Transverse colon (tissue), 4 donors: ENCODE measurements at regions not wholly inside any gene's neighbourhood (a gene's known extent, or its start where the extent isn't known, plus 50 kb on each side); places are given as distances from the start of the nearest gene placed in this dataset.

ENCODE experiments used
- DNase-seq: peaks from one replicate; pipeline ENCODE4 v3.0.0-alpha.2; 2019
- H3K27ac ChIP-seq, 4 donors: fragments of 200-600 bp; sonication (generic); 2 replicates each; pipeline ENCODE4 v1.5.1; 2016 to 2018; ENCODE audit warnings: inconsistent platforms in 4 of 4
- H3K27me3 ChIP-seq: fragments of 200-600 bp; sonication (generic); 2 replicates; pipeline ENCODE4 v1.5.1; 2017; ENCODE audit warnings: inconsistent platforms
- H3K36me3 ChIP-seq, 4 donors: fragments of 200-600 bp; sonication (generic); 2 replicates each; pipeline ENCODE4 v1.5.1; 2017 to 2019; ENCODE audit warnings: inconsistent platforms in 4 of 4
- H3K4me1 ChIP-seq, 4 donors: fragments of 200-600 bp; sonication (generic); 2 replicates each; pipeline ENCODE4 v1.5.1; 2017 to 2020; ENCODE audit warnings: inconsistent platforms in 4 of 4
- H3K4me3 ChIP-seq, 4 donors: fragments of 200-600 bp; sonication (generic); 1 replicate in 1 of 4; 2 replicates in 3 of 4; pipeline versions ENCODE4 v1.5.1 to v1.6.1; 2017 to 2019; ENCODE audit warnings: inconsistent platforms in 4 of 4
- H3K9me3 ChIP-seq, 2 donors: fragments of 200-600 bp; sonication (generic); 2 replicates each; pipeline ENCODE4 v1.5.1; 2017 to 2019; ENCODE audit warnings: inconsistent platforms in 2 of 2
- CTCF ChIP-seq, 5 experiments: fragments of 200-600 bp in 3 of 5; fragments of 450-650 bp in 2 of 5; sonication (generic) in 3 of 5; IDR thresholded peaks; 1 replicate in 2 of 5; 2 replicates in 3 of 5; pipeline ENCODE4 v1.5.1; 2016 to 2017; ENCODE audit warnings: antibody characterized with exemption in 5 of 5, inconsistent platforms in 3 of 5, mild to moderate bottlenecking in 2 of 5, moderate library complexity in 1 of 5
- EP300 ChIP-seq: sonication (generic); formaldehyde crosslinking; IDR thresholded peaks from one replicate; pipeline ENCODE4 v1.6.1; 2017; ENCODE audit warnings: antibody characterized with exemption, low read depth
- POLR2A ChIP-seq: fragments of 450-650 bp; IDR thresholded peaks from one replicate; pipeline ENCODE4 v1.6.1; 2016; ENCODE audit warnings: antibody characterized with exemption, mild to moderate bottlenecking, moderate library complexity
- POLR2AphosphoS5 ChIP-seq, 3 donors: sonication (generic); formaldehyde crosslinking; IDR thresholded peaks; one replicate each; pipeline ENCODE4 v1.6.1; 2016; ENCODE audit warnings: antibody characterized with exemption in 3 of 3
- WGBS, 2 donors: methylation state at CpG; one replicate each; pipeline ENCODE4 v1.1.5; 2018; ENCODE audit warnings: low coverage in 1 of 2; 5-methylcytosine and 5-hydroxymethylcytosine counted together
- in situ Hi-C, 4 donors: fragments of 200-750 bp; cut with MboI; loops; one replicate each; pipeline versions ENCODE4 v1.15.0 to v1.15.1; 2017; ENCODE audit warnings: low sequenced_read_pairs in 3 of 4, low pct_ligation_motif_present in 1 of 4, low pct_unique_long_range_greater_than_20kb in 1 of 4
- intact Hi-C: fragments of 100-400 bp; cut with DNase I; formaldehyde crosslinking; loops from one replicate; pipeline ENCODE4 v1.15.1; 2023; ENCODE audit warnings: low total_unique reads

GRCh38 chr12:132426349-132427173, 63.4 kb upstream of the FBRSL1 start:
- Histone ChIP-seq H3K9me3 (no peaks in the 10 kb centered on the region), H3K27ac (no peak overlapping the region), H3K4me1 (peaks cover 0 to 25% (median 21%) of the 10 kb centered on the region in 4 donors), H3K27me3 (peaks cover 60% of the 10 kb centered on the region), H3K36me3 (no peaks in the 10 kb centered on the region), H3K4me3 (no peak overlapping the region)
- intact Hi-C loops: no loop called here
- no peak for TF ChIP-seq CTCF (IDR thresholded peaks at IDR 0.05)
- TF ChIP-seq EP300: no peak
- no peak for TF ChIP-seq POLR2A
- no peak for TF ChIP-seq POLR2AphosphoS5 (IDR thresholded peaks at IDR 0.05)
- no peak for DNase-seq
- in situ Hi-C loops: loop anchor here in 1 of 4 donors (10.0 kb wide), 1 partner anchor 188 kb away; the partner anchor contains the start of genes LRCOL1 and P2RX2
- WGBS, 2 donors: 69 to 85% methylated on average over 4 to 34 of the region's 34 CpGs

GRCh38 chr12:132424811-132425210, 65.1 kb upstream of the FBRSL1 start:
- H3K9me3 ChIP-seq: no peaks in the 10 kb centered on the region
- H3K36me3 ChIP-seq: no peaks in the 10 kb centered on the region
- H3K4me1 ChIP-seq: peaks cover 0 to 14% (median 10%) of the 10 kb centered on the region in 4 donors
- intact Hi-C loops: no loop called here
- no peak for DNase-seq
- in situ Hi-C loops: loop anchor here (10.0 to 25.0 kb wide), 4 partner anchors 87 to 190 kb away; partner anchors contain the start of genes LRCOL1 (in 4 of the 4) and P2RX2 (in 4 of the 4)
- 88 to 100% methylated on average over 1 to 4 of the region's 4 CpGs for WGBS, 2 donors
- H3K27ac ChIP-seq: no peak overlapping the region
- peaks cover 71% of the 10 kb centered on the region for H3K27me3 ChIP-seq
- no peak overlapping the region for H3K4me3 ChIP-seq
- TF ChIP-seq CTCF (IDR thresholded peaks at IDR 0.05): no peak
- no peak for TF ChIP-seq EP300
- TF ChIP-seq POLR2A: no peak
- TF ChIP-seq POLR2AphosphoS5 (IDR thresholded peaks at IDR 0.05): no peak

GRCh38 chr12:132423820-132424645, 65.9 kb upstream of the FBRSL1 start:
- Histone ChIP-seq H3K27ac (no peak overlapping the region), H3K9me3 (no peaks in the 10 kb centered on the region), H3K4me1 (peaks cover 0 to 6% (median 2%) of the 10 kb centered on the region in 4 donors), H3K4me3 (no peak overlapping the region), H3K27me3 (peaks cover 71% of the 10 kb centered on the region), H3K36me3 (no peaks in the 10 kb centered on the region)
- TF ChIP-seq CTCF (IDR thresholded peaks at IDR 0.05) (no peak), EP300 (no peak), POLR2AphosphoS5 (IDR thresholded peaks at IDR 0.05) (no peak), POLR2A (no peak)
- in situ Hi-C loops: loop anchor here (10.0 to 25.0 kb wide), 4 partner anchors 88 to 191 kb away; partner anchors contain the start of genes LRCOL1 (in 4 of the 4) and P2RX2 (in 4 of the 4)
- DNase-seq: no peak
- 40 to 57% methylated on average over 11 to 30 of the region's 31 CpGs for WGBS, 2 donors
- intact Hi-C loops: no loop called here
